ENCODE measurements at regions not wholly inside any gene's neighbourhood (a gene's known extent, or its start where the extent isn't known, plus 50 kb on each side); places are given as distances from the start of the nearest gene placed in this dataset.

DNA sequence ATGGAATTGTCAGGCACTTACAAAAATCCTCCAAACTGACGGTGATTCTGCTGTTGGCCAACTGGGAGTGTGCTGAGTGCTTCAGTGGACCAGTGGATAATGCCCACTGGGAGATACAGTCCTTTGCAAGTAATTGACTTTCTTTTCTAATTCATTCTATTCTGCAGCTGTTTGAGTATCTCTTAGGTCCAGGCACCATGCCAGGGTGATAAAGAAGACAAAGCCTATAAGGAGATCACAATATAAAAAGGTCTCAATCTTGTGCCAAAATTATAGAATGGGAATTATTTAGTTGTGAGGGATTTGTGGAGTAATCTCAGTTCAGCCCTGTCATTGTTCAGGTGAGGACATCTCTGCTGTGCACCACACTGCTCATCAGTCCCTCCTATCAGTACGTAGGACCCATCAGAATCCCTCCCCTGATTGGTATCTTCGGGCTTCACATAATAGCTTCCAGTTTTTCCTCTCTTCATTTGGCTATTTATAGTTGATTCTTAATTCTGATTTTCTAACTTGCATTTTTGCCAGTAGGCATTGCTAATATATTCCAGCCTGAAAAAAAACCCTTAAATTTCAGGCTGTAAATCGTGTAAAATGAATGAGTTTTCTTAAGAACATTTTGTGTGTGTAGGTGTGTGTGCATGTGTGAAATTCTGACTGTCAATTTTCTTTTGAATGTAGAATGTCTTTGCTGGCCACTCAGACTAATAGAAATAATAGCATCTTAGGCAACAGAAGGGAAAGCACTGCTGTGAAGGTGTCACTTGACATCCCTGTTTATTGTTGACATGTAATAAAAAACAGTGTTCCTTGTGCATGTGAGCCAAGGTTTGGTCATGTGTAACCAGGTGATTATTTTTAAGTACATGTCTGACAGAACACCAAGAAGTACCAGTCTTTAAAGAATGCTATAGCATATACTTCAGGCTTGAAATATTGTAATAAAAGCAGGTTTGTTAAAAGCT lies 457.6 kb upstream of the RGS6 start:
- Histone ChIP-seq H3K4me3 (no peak overlapping the region), H3K4me1 (peaks cover 0 to 54% (median 16%) of the 10 kb centered on the region in 4 donors), H3K36me3 (no peaks in the 10 kb centered on the region), H3K27ac (no peak overlapping the region), H3K9me3 (no peaks in the 10 kb centered on the region), H3K27me3 (no peaks in the 10 kb centered on the region)
- DNase-seq, result no peak
- TF ChIP-seq, protein P1, sequence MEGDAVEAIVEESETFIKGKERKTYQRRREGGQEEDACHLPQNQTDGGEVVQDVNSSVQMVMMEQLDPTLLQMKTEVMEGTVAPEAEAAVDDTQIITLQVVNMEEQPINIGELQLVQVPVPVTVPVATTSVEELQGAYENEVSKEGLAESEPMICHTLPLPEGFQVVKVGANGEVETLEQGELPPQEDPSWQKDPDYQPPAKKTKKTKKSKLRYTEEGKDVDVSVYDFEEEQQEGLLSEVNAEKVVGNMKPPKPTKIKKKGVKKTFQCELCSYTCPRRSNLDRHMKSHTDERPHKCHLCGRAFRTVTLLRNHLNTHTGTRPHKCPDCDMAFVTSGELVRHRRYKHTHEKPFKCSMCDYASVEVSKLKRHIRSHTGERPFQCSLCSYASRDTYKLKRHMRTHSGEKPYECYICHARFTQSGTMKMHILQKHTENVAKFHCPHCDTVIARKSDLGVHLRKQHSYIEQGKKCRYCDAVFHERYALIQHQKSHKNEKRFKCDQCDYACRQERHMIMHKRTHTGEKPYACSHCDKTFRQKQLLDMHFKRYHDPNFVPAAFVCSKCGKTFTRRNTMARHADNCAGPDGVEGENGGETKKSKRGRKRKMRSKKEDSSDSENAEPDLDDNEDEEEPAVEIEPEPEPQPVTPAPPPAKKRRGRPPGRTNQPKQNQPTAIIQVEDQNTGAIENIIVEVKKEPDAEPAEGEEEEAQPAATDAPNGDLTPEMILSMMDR (IDR thresholded peaks at IDR 0.05), result no peak
- intact Hi-C loops (cut with DNase I; ENCODE audit: low total_unique reads), result no loop called here

DNA sequence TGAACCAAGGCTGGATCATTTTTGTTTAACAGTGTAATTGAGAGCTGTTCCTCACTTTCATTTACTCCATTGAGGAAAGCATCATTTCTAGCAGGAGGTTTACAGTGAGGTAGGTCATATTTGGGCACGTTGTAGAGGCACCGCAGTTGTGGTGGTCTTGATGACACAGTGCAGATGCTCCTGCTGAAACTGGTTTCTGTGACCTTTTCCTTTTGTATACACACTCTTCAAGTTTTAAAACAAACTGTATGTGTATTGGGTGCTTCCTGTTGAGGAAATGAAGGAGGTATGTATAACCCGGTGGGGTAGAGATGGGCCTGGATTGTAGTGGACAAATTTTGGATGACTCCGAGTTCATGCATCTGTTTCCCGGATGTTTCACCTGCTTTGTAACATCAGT lies 456.3 kb upstream of the RGS6 start:
- TF ChIP-seq, protein P1 (IDR thresholded peaks at IDR 0.05), result no peak
- no peak overlapping the region for H3K4me3 ChIP-seq

DNA sequence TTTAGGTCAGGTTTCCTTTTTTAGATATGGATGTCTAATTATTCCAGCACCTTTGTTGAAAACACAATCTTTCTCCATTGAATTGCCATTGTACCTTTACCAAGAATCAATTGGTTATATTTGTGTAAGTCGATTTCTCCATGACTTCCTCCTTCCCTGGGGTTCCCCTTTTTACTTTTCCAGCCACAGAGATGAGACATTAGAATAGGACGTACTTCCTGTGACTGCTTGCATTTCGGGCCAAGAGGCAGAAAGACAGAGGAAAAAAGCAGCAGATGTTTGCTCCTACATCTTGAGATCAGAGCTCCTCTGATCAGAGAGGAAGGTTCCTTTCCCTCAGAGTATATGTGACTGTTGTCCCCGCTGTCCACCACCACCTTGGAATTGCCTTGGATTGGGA lies 453.7 kb upstream of the RGS6 start:
- TF ChIP-seq, protein P1 (IDR thresholded peaks at IDR 0.05), result no peak
- intact Hi-C loops (cut with DNase I; ENCODE audit: low total_unique reads), result no loop called here
- DNase-seq, result no peak

More for the DNA sequence above, 456.3 kb upstream of the RGS6 start:
- H3K27ac ChIP-seq, result no peak overlapping the region
- intact Hi-C loops (cut with DNase I; ENCODE audit: low total_unique reads), result no loop called here
- no peaks in the 10 kb centered on the region for H3K36me3 ChIP-seq
- no peak for DNase-seq
- H3K27me3 ChIP-seq, result no peaks in the 10 kb centered on the region
- no peaks in the 10 kb centered on the region for H3K9me3 ChIP-seq
- peaks cover 0 to 41% (median 11%) of the 10 kb centered on the region in 4 donors for H3K4me1 ChIP-seq

DNA sequence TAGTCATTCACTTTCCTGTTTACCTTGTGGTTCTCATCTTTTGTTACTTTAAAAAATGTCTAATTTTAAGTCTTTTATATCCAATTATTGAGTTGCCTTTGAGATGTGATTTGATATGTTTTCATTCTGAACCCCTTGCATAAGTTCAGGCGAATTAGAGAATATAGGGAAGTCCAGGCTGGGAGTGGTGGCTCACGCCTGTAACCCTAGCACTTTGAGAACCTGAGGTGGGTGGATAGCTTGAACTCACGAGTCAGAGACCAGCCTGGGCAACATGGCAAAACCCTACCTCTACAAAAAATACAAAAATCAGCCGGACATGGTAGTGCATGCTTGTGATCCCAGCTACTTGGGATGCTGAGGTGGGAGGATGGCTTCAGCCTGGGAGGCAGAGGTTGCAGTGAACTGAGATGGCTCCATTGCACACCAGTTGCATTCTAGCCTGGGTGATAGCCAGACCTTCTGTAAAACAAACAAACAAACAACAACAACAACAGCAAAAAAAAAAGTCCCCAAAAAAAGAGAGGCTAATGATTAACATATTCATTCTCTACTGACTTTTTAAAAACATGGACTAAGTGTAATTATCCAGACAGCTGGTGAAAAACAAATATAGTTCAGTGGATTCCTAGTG lies 451.1 kb upstream of the RGS6 start:
- peaks cover 0 to 48% (median 17%) of the 10 kb centered on the region in 4 donors for H3K4me1 ChIP-seq
- TF ChIP-seq, protein P1 (IDR thresholded peaks at IDR 0.05), result no peak
- no peaks in the 10 kb centered on the region for H3K36me3 ChIP-seq
- H3K27ac ChIP-seq, result no peak overlapping the region
- no peak for DNase-seq
- intact Hi-C loops (cut with DNase I; ENCODE audit: low total_unique reads), result no loop called here
- H3K4me3 ChIP-seq, result no peak overlapping the region
- H3K9me3 ChIP-seq, result no peaks in the 10 kb centered on the region
- H3K27me3 ChIP-seq, result no peaks in the 10 kb centered on the region

More for the DNA sequence above, 453.7 kb upstream of the RGS6 start:
- Histone ChIP-seq H3K27ac (no peak overlapping the region), H3K4me3 (no peak overlapping the region), H3K27me3 (no peaks in the 10 kb centered on the region), H3K9me3 (no peaks in the 10 kb centered on the region), H3K4me1 (peaks cover 0 to 48% (median 14%) of the 10 kb centered on the region in 4 donors), H3K36me3 (no peaks in the 10 kb centered on the region)

DNA sequence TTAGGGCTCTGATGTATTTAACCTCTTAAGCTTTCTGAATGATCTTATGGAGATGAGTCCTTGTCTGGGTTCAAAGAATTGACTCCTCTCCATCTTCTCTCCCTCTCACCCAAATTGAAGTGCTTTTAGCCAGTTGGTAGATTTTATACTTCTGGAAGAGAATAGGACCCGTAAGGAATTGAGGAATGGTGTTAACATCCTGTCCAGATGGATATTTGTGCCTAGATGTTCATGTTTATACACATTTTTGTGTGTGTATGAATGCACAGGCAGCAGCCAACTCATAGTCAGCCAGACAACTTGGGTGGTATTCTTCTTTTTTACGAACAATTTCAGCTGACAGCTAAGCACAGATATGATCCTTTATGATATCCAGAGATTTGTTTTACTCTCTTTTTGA lies 449.6 kb upstream of the RGS6 start:
- H3K27me3 ChIP-seq, result no peaks in the 10 kb centered on the region
- H3K36me3 ChIP-seq, result no peaks in the 10 kb centered on the region
- no peak overlapping the region for H3K27ac ChIP-seq
- intact Hi-C loops (cut with DNase I; ENCODE audit: low total_unique reads), result no loop called here
- H3K4me3 ChIP-seq, result no peak overlapping the region
- DNase-seq, result no peak
- TF ChIP-seq, protein P1 (IDR thresholded peaks at IDR 0.05), result no peak
- H3K4me1 ChIP-seq, result peaks cover 0 to 64% (median 28%) of the 10 kb centered on the region in 4 donors
- H3K9me3 ChIP-seq, result no peaks in the 10 kb centered on the region

Data from tibial artery (tissue), 4 donors.